ENCODE measurements at regions not wholly inside any gene's neighbourhood (a gene's known extent, or its start where the extent isn't known, plus 50 kb on each side); places are given as distances from the start of the nearest gene placed in this dataset.

- Histone ChIP-seq H3K9me3 (replicated peaks; ENCODE audit: insufficient read depth, low read length) (no peaks in the 10 kb centered on the region), H3K9me2 (replicated peaks; ENCODE audit: insufficient read depth, low read length) (no peaks in the 10 kb centered on the region), H3K4me3 (ENCODE audit: low read length) (no peak overlapping the region), H3K27me3 (replicated peaks; ENCODE audit: insufficient read depth, low read length) (no peaks in the 10 kb centered on the region), H2AFZ (ENCODE audit: low read length) (no peak overlapping the region), H3K79me2 (ENCODE audit: low read length) (no peaks in the 10 kb centered on the region), H3K36me3 (replicated peaks; ENCODE audit: insufficient read depth, low read length) (no peaks in the 10 kb centered on the region), H3K9ac (ENCODE audit: low read length) (no peak overlapping the region), H4K20me1 (ENCODE audit: insufficient read depth, low read length) (no peaks in the 10 kb centered on the region), H3K27ac (ENCODE audit: low read length) (no peak overlapping the region), H3K4me1 (ENCODE audit: low read length) (no peaks in the 10 kb centered on the region), H3F3A (ENCODE audit: insufficient read depth, low read length) (no peaks in the 10 kb centered on the region), H3K4me2 (ENCODE audit: low read depth, low read length) (no peak overlapping the region)
- DNase-seq: no peak
- no peak for TF ChIP-seq EZH2 (optimal IDR thresholded peaks at IDR 0.05; ENCODE audit: low read depth, low read length)
- no peak for TF ChIP-seq EZH2phosphoT487 (IDR thresholded peaks at IDR 0.05; ENCODE audit: low read length)
- TF ChIP-seq, protein P1, sequence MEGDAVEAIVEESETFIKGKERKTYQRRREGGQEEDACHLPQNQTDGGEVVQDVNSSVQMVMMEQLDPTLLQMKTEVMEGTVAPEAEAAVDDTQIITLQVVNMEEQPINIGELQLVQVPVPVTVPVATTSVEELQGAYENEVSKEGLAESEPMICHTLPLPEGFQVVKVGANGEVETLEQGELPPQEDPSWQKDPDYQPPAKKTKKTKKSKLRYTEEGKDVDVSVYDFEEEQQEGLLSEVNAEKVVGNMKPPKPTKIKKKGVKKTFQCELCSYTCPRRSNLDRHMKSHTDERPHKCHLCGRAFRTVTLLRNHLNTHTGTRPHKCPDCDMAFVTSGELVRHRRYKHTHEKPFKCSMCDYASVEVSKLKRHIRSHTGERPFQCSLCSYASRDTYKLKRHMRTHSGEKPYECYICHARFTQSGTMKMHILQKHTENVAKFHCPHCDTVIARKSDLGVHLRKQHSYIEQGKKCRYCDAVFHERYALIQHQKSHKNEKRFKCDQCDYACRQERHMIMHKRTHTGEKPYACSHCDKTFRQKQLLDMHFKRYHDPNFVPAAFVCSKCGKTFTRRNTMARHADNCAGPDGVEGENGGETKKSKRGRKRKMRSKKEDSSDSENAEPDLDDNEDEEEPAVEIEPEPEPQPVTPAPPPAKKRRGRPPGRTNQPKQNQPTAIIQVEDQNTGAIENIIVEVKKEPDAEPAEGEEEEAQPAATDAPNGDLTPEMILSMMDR (IDR thresholded peaks at IDR 0.05; ENCODE audit: low read length): no peak
Observed at GRCh38 chr3:177580437-177580836, 383.2 kb upstream of the TBL1XR1 start.

- Histone ChIP-seq H3F3A (ENCODE audit: insufficient read depth, low read length) (no peaks in the 10 kb centered on the region), H2AFZ (ENCODE audit: low read length) (no peak overlapping the region), H3K4me2 (ENCODE audit: low read depth, low read length) (no peak overlapping the region), H3K27ac (ENCODE audit: low read length) (no peak overlapping the region), H3K9ac (ENCODE audit: low read length) (no peak overlapping the region), H3K9me2 (replicated peaks; ENCODE audit: insufficient read depth, low read length) (no peaks in the 10 kb centered on the region), H3K9me3 (replicated peaks; ENCODE audit: insufficient read depth, low read length) (no peaks in the 10 kb centered on the region), H3K27me3 (replicated peaks; ENCODE audit: insufficient read depth, low read length) (no peaks in the 10 kb centered on the region), H3K36me3 (replicated peaks; ENCODE audit: insufficient read depth, low read length) (no peaks in the 10 kb centered on the region), H3K4me3 (ENCODE audit: low read length) (no peak overlapping the region), H3K4me1 (ENCODE audit: low read length) (peaks cover 9% of the 10 kb centered on the region), H4K20me1 (ENCODE audit: insufficient read depth, low read length) (no peaks in the 10 kb centered on the region), H3K79me2 (ENCODE audit: low read length) (no peaks in the 10 kb centered on the region)
- DNase-seq: no peak
- no peak for TF ChIP-seq EZH2 (optimal IDR thresholded peaks at IDR 0.05; ENCODE audit: low read depth, low read length)
- TF ChIP-seq, protein P1 (IDR thresholded peaks at IDR 0.05; ENCODE audit: low read length): no peak
- TF ChIP-seq EZH2phosphoT487 (IDR thresholded peaks at IDR 0.05; ENCODE audit: low read length): no peak
Observed at GRCh38 chr3:177585271-177585670, 388.0 kb upstream of the TBL1XR1 start.

DNA sequence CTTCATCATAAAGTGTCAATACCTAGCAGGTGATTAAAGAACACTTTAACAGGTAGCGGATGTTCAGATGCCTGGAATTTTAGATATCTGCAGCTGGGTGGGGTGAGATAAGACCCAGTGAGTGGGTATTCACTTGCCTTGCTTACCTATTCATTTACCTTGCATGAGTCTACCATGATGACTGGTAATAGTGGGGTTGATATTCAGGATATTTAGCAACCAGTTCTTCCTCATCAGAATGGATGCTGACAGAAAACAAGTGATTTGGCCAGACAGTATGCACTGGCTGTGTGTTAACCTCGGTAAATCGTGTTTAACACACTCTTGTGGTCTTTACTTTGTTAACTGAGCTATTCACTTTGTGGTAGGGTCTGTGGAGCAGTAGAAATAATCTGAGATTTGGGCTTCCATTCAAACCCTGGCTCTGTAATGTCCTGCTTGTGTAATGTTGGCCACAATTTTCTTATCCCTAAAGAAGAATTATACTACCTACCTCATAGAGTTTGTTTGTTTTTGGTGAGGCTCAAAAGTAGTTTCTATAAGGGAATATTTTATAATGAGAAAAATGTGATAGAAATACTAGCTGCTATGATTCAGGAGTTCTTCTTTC, 391.9 kb upstream of the TBL1XR1 start:
- Histone ChIP-seq H3K27ac (ENCODE audit: low read length) (no peak overlapping the region), H4K20me1 (ENCODE audit: insufficient read depth, low read length) (no peaks in the 10 kb centered on the region), H2AFZ (ENCODE audit: low read length) (no peak overlapping the region), H3K4me3 (ENCODE audit: low read length) (no peak overlapping the region), H3K9me3 (replicated peaks; ENCODE audit: insufficient read depth, low read length) (no peaks in the 10 kb centered on the region), H3K4me1 (ENCODE audit: low read length) (peaks cover 23% of the 10 kb centered on the region), H3K79me2 (ENCODE audit: low read length) (no peaks in the 10 kb centered on the region), H3K27me3 (replicated peaks; ENCODE audit: insufficient read depth, low read length) (no peaks in the 10 kb centered on the region), H3K4me2 (ENCODE audit: low read depth, low read length) (no peak overlapping the region), H3K36me3 (replicated peaks; ENCODE audit: insufficient read depth, low read length) (no peaks in the 10 kb centered on the region), H3K9ac (ENCODE audit: low read length) (no peak overlapping the region), H3K9me2 (replicated peaks; ENCODE audit: insufficient read depth, low read length) (no peaks in the 10 kb centered on the region), H3F3A (ENCODE audit: insufficient read depth, low read length) (no peaks in the 10 kb centered on the region)
- no peak for DNase-seq
- TF ChIP-seq EZH2phosphoT487 (IDR thresholded peaks at IDR 0.05; ENCODE audit: low read length) (no peak), EZH2 (optimal IDR thresholded peaks at IDR 0.05; ENCODE audit: low read depth, low read length) (no peak)
- TF ChIP-seq, protein P1 (IDR thresholded peaks at IDR 0.05; ENCODE audit: low read length): no peak

Measured in MM.1S (cell line).